Ishikawa (cell line): ENCODE measurements at regions not wholly inside any gene's neighbourhood (a gene's known extent, or its start where the extent isn't known, plus 50 kb on each side); places are given as distances from the start of the nearest gene placed in this dataset.

Source experiments
- CEBPB ChIP-seq: IDR thresholded peaks from 2 replicates; pipeline ENCODE4 v1.6.1; 2012
- CREB1 ChIP-seq: IDR thresholded peaks from 2 replicates; pipeline ENCODE4 v1.6.1; 2012; ENCODE audit warnings: low read depth
- EGR1 ChIP-seq: IDR thresholded peaks from 2 replicates; pipeline ENCODE4 v1.6.1; 2012
- EP300 ChIP-seq: IDR thresholded peaks from 2 replicates; pipeline ENCODE4 v1.6.1; 2012; ENCODE audit warnings: borderline replicate concordance
- FOXM1 ChIP-seq: IDR thresholded peaks from 2 replicates; pipeline ENCODE4 v1.6.1; 2012; ENCODE audit warnings: low read depth, borderline replicate concordance
- MAX ChIP-seq: IDR thresholded peaks from 2 replicates; pipeline ENCODE4 v1.6.1; 2012
- NFIC ChIP-seq: IDR thresholded peaks from 2 replicates; pipeline ENCODE4 v1.6.1; 2012
- RAD21 ChIP-seq: IDR thresholded peaks from 2 replicates; pipeline ENCODE4 v1.6.1; 2012; ENCODE audit warnings: low read depth
- REST ChIP-seq: IDR thresholded peaks from 2 replicates; pipeline ENCODE4 v1.6.1; 2012; ENCODE audit warnings: low read depth, mild to moderate bottlenecking
- TAF1 ChIP-seq: IDR thresholded peaks from 2 replicates; pipeline ENCODE4 v1.6.1; 2012; ENCODE audit warnings: low read depth, mild to moderate bottlenecking
- TCF12 ChIP-seq: IDR thresholded peaks from 2 replicates; pipeline ENCODE4 v1.6.1; 2012; ENCODE audit warnings: low read depth
- TEAD4 ChIP-seq: IDR thresholded peaks from 2 replicates; pipeline ENCODE4 v1.6.1; 2012
- USF1 ChIP-seq: IDR thresholded peaks from 2 replicates; pipeline ENCODE4 v1.6.1; 2012
- YY1 ChIP-seq: IDR thresholded peaks from 2 replicates; pipeline ENCODE4 v1.6.1; 2012; ENCODE audit warnings: low read depth
- ZBTB7A ChIP-seq: IDR thresholded peaks from 2 replicates; pipeline ENCODE4 v1.6.1; 2012; ENCODE audit warnings: low read depth

- TF ChIP-seq TEAD4 = no peak
- no peak for TF ChIP-seq NFIC
- TF ChIP-seq TCF12 = no peak
- TF ChIP-seq FOXM1 = no peak
- TF ChIP-seq YY1 = no peak
- TF ChIP-seq EP300 = no peak
- TF ChIP-seq CEBPB = no peak
- TF ChIP-seq TAF1 = no peak
- TF ChIP-seq ZBTB7A = no peak
- TF ChIP-seq CREB1 = no peak
- no peak for TF ChIP-seq REST
- no peak for TF ChIP-seq MAX
- TF ChIP-seq USF1 = no peak
- TF ChIP-seq EGR1 = no peak
- TF ChIP-seq RAD21 = no peak
These were observed 869.0 kb upstream of the PRR20A start for GRCh38 chr13:56271686-56272085.

GRCh38 chr13:56283262-56283828 is 857.4 kb upstream of the PRR20A start:
- TF ChIP-seq RAD21 (no peak), NFIC (no peak), USF1 (no peak), TCF12 (no peak), FOXM1 (no peak), TAF1 (no peak), CEBPB (no peak), EGR1 (no peak), CREB1 (no peak), ZBTB7A (no peak), MAX (no peak), REST (no peak), YY1 (no peak)

GRCh38 chr13:56299650-56300049 is 841.1 kb upstream of the PRR20A start:
- TF ChIP-seq EP300 (no peak), RAD21 (no peak), NFIC (no peak), MAX (no peak)

GRCh38 chr13:56314765-56315164 is 826.0 kb upstream of the PRR20A start:
- TF ChIP-seq REST (no peak), EP300 (no peak)

- no peak for TF ChIP-seq TCF12
- TF ChIP-seq REST = no peak
- TF ChIP-seq ZBTB7A = no peak
- TF ChIP-seq RAD21 = no peak
- TF ChIP-seq EP300 = no peak
- no peak for TF ChIP-seq FOXM1
- no peak for TF ChIP-seq TAF1
- no peak for TF ChIP-seq CREB1
- no peak for TF ChIP-seq CEBPB
- TF ChIP-seq MAX = no peak
- TF ChIP-seq NFIC = no peak
- TF ChIP-seq EGR1 = no peak
- TF ChIP-seq TEAD4 = no peak
These were observed 822.9 kb upstream of the PRR20A start for GRCh38 chr13:56317841-56318240.
